Bronchial epithelial cell (primary cell): ENCODE measurements at regions not wholly inside any gene's neighbourhood (a gene's known extent, or its start where the extent isn't known, plus 50 kb on each side); places are given as distances from the start of the nearest gene placed in this dataset.

Experiments used
- DNase-seq: peaks from one replicate; pipeline ENCODE4 v3.0.0-alpha.2; 2010; ENCODE audit warnings: low read depth
- FAIRE-seq: peaks from 2 replicates; lab custom pipeline; 2011; peaks lifted over from hg19 to GRCh38; lab: Jason Lieb, UNC
- H3K27me3 ChIP-seq: 2 replicates; pipeline ENCODE4 v1.5.1; 2011; ENCODE audit warnings: low read length; ENCODE audit not compliant: control insufficient read depth, insufficient read depth
- H3K36me3 ChIP-seq: 2 replicates; pipeline ENCODE4 v1.5.1; 2011; ENCODE audit warnings: low read length; ENCODE audit not compliant: control insufficient read depth, insufficient read depth
- H3K4me3 ChIP-seq: 2 replicates; pipeline ENCODE4 v1.5.1; 2011; ENCODE audit warnings: mild to moderate bottlenecking, low read depth, low read length, control low read depth
- TF ChIP-seq, protein P1 (sequence below): IDR thresholded peaks from 2 replicates; pipeline ENCODE4 v1.5.1; 2011; ENCODE audit warnings: mild to moderate bottlenecking, moderate library complexity, low read length, control low read depth, inconsistent platforms; ENCODE audit not compliant: insufficient read depth, severe bottlenecking

DNA sequence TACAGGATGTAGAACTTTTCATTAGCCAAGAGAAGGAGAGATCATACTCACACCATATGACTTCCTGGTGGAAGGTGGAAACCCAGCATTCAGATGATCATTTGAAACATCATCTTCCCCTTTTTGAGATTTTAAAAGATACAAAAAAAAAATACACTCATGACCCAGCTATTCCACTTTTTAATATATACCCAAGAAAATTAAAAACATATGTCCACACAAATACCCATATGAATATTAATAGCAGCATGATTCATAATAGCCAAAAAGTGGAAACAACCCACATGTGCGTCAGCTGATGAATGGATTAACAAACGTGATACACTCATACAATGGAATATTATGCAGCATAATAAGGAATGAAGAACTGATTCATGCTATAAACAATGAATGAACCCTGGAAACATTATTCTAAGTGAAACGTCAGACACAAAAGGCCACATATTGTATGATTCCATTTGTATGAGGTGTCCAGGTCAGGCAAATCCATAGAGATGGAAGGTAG lies 130.0 kb upstream of the SGK1 start:
- FAIRE-seq (no peak), DNase-seq (peak; percentile 99)

DNA sequence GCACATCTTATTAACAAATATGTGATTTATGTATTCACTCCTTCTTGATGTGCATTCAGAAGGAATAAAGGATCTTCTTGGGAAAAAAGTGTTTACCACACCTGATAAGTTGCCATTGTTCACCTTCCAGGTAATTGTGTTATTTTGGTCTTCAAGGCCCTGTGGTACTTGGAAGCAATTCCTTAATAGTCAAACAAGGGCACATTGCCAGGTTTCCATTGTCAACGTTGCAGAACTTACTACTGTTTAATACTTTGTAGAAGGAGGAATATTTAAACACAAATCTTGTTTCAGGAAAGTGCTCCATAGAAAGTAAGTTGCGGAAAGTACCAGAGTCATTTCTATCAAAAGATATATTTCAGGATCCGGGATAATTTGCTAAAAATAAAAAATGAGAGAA lies 129.5 kb upstream of the SGK1 start:
- peak; percentile 59 for DNase-seq
- no peak overlapping the region for H3K4me3 ChIP-seq
- H3K27me3 ChIP-seq = no peaks in the 10 kb centered on the region
- no peaks in the 10 kb centered on the region for H3K36me3 ChIP-seq
- FAIRE-seq = no peak
- TF ChIP-seq, protein P1, sequence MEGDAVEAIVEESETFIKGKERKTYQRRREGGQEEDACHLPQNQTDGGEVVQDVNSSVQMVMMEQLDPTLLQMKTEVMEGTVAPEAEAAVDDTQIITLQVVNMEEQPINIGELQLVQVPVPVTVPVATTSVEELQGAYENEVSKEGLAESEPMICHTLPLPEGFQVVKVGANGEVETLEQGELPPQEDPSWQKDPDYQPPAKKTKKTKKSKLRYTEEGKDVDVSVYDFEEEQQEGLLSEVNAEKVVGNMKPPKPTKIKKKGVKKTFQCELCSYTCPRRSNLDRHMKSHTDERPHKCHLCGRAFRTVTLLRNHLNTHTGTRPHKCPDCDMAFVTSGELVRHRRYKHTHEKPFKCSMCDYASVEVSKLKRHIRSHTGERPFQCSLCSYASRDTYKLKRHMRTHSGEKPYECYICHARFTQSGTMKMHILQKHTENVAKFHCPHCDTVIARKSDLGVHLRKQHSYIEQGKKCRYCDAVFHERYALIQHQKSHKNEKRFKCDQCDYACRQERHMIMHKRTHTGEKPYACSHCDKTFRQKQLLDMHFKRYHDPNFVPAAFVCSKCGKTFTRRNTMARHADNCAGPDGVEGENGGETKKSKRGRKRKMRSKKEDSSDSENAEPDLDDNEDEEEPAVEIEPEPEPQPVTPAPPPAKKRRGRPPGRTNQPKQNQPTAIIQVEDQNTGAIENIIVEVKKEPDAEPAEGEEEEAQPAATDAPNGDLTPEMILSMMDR = no peak

More for the DNA sequence above, 130.0 kb upstream of the SGK1 start:
- Histone ChIP-seq H3K4me3 (no peak overlapping the region), H3K36me3 (no peaks in the 10 kb centered on the region), H3K27me3 (no peaks in the 10 kb centered on the region)
- TF ChIP-seq, protein P1 = no peak

DNA sequence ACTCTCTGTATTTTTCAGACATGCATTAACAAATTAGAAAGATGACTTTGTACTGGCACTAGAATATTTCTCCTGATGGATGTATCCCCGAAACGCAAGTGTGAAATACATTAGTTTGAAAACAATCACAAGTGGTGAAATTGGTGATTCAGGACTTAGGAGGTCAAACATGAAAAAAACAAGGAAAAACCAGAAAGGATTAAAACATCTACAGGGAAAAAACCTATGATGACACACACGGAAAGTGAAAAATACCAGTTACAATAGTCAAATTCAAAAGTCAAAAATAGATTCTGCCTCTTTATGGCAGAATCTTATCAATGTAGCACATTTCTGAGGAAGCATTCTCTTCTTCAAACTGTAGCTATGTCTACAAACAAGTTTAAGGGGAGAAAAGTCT lies 129.0 kb upstream of the SGK1 start:
- no peak overlapping the region for H3K4me3 ChIP-seq
- no peaks in the 10 kb centered on the region for H3K27me3 ChIP-seq
- no peaks in the 10 kb centered on the region for H3K36me3 ChIP-seq
- FAIRE-seq (no peak), DNase-seq (peak; percentile 68)
- TF ChIP-seq, protein P1 = no peak

DNA sequence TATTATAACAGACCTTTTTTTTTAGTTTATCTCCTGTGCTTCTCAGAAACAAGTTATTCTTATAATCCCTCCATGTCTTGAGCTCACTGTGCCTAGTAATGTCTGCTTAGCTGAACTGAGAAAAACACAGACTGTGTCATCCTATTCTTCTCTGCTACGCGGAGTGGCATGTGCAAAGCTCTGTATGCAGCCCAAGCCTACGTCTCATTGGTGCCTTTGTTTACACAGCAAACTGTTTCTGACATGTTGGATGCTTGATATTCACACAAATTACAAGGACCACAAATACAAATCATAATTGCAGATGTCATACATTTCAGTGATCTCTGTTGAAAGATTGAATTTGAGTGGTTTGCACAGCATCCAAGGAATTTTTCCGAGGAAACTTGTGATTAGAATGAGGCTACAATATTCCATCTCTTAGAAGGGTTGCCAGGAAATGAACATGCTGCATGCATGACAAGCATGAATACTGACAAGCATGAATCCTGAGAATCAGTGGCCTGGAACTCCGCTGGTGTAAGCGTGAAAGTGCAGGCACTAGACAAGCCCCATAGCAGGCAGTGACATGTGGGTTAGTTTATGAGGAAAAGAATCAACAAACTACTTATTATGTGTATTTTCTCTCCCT lies 128.4 kb upstream of the SGK1 start:
- no peaks in the 10 kb centered on the region for H3K36me3 ChIP-seq
- no peaks in the 10 kb centered on the region for H3K27me3 ChIP-seq
- FAIRE-seq = peak; percentile 86
- DNase-seq = peak; percentile 67
- TF ChIP-seq, protein P1 = no peak
- no peak overlapping the region for H3K4me3 ChIP-seq

DNA sequence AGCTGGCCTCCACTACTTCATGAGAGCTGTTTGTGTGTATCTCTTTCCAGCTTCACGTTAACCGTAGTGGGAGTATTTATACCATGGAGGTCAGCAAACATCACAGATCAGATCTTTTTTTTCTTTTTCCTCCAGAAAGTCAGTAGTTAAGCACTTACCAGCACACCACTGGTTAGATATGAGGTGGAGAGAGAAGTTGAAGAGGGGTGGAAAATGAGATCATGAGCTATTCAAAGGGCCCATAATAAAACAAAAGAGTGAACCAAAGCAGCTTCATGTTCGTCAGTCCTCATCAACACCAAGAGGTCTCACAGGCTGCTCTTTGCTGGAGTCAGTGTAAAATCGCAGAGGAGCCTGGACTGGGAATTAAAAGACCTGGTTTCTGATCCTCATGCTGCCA lies 125.1 kb upstream of the SGK1 start:
- Histone ChIP-seq H3K27me3 (no peaks in the 10 kb centered on the region), H3K36me3 (no peaks in the 10 kb centered on the region), H3K4me3 (no peak overlapping the region)
- no peak for DNase-seq
- no peak for FAIRE-seq
- TF ChIP-seq, protein P1 = no peak

DNA sequence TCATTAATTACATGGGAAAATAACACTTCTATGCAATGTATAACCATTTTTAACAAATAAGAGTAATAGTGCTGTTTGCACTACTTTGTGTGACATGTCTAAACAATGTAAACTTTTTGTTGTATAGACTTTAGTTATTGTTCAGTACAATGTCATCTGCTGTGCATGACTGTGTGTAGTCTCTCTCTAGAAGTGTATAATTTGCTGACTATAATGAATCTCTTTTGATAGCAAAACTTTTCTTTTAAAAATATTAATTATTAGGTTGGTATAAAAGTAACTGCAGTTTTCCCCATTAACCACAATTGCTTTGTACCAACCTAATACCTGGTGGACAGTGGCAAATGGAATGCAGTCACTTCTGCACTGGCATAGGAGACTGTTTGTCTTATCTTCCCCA lies 124.2 kb upstream of the SGK1 start:
- Histone ChIP-seq H3K36me3 (no peaks in the 10 kb centered on the region), H3K4me3 (no peak overlapping the region), H3K27me3 (no peaks in the 10 kb centered on the region)
- TF ChIP-seq, protein P1 = no peak
- no peak for FAIRE-seq
- DNase-seq = no peak
